AG10803 (cell line): ENCODE measurements at regions not wholly inside any gene's neighbourhood (a gene's known extent, or its start where the extent isn't known, plus 50 kb on each side); places are given as distances from the start of the nearest gene placed in this dataset.
A peak's percentile ranks its signal among the peaks of the same experiment; 100 is the strongest.

ENCODE experiments used
- DNase-seq: peaks from one replicate; pipeline ENCODE4 v3.0.0; 2010; ENCODE audit warnings: low read depth
- H3K4me3 ChIP-seq: 2 replicates; pipeline ENCODE4 v1.5.1; 2011; ENCODE audit warnings: mild to moderate bottlenecking, low read length, control low read depth
- CTCF ChIP-seq: conservative IDR thresholded peaks from 2 replicates; pipeline ENCODE4 v1.5.1; 2011; ENCODE audit warnings: mild to moderate bottlenecking, low read length, control low read depth, inconsistent platforms

DNA sequence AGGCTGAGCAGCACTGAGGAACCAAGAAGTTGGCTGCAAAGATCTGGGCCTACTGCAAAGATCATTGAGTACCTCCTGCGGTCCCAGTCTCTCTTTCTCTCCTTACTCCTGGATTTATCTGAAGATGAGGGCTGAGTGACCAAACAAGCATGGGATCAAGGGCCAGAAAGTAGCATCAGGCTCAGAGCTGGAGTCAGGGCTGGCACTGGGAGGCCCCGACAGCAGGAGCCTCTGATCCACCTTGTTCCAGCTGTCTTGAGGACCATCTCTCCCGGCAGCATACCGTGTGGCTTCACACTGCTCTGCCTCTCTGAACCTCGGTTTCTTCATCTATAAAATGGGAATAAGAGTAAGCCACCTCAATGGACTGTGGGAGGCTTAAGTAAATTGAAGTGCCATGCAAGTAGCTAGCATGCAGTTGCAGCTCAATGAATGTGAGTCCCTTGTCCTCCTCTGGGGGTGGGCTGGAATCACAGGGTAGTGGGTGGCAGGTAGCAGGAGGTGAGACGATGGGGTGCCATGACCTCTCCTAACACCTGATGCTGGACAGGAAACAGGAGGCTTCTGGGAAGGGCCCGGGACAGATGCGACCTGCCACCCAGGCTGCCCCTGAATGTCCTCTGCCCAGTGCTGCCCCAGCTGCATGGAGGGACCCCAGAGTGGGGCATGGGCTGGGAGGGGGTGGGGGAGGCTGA is 52.5 kb upstream of the PRDM11 start:
- TF ChIP-seq CTCF: no peak
- no peak overlapping the region for H3K4me3 ChIP-seq
- DNase-seq: no peak

DNA sequence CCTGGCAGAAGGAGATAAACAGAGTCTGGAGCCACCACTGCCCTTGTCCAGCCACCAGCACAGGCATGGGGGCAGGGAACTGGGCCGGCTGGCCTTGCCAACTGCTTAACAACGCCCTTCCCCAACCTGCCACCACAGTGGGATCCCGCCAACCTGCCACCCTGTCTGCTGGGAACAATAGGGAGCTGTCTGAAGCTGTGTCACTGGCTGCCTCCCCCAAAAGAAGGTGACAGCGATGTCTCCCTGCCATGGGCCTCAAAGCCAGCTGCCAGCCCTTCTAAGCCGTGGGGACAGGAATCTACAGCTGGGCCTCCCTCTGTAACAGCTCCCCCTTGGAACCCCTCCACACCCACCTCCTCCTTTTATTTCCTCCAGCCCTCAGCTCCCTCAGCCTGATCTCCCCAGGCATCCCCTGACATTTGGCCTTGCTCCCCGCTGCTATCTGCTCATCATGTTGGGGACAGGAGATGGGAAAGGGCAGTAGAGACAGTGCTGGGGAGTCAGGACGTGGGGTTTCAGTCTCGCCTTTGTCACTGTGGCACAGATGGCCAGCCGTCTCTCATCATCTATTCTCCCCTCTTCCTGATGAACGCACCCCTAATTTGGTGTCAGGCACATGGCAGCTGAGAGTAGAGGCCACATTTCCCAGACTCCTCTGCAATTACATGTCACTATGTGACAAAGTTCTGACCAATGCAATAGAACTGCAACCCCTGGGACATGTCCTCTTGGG is 51.3 kb upstream of the PRDM11 start:
- TF ChIP-seq CTCF: no peak
- no peak overlapping the region for H3K4me3 ChIP-seq
- DNase-seq: no peak

DNA sequence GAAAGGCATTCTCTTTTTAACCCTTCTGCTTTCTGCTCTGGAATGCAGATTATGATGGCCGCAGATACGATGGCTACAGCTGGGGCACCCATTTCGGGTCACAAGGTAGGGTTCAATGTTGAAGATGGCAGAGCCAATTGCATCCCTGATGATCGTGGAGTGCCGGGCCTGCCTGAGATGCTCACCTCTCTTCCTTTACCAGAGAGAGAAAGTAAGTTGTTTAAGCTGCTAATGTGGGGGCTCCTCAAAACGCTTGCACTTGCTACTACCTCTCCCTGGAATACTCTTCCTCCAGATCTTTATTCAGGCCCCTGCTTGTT is 50.8 kb upstream of the PRDM11 start:
- no peak for DNase-seq
- no peak for TF ChIP-seq CTCF
- H3K4me3 ChIP-seq: no peak overlapping the region

DNA sequence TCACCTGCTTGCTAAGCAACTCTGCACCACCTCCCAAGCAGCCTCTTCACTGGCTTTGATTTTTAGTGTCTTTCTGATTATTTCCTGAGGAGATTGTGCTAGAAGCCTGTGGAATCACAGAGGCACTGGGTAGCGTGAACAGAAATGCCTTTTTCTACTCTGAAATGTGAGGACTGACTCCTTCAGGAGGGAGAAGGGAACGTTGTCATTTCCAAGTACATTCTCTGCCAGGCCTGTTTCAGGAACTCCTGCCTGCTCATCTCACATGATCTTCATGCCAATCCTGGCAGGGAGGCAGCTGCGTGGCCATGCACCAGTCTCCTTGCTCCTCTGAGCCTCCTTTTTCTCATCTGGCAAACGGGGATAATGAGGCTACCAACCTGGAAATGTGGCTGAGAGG is 49.8 kb upstream of the PRDM11 start:
- peak; percentile 19 for TF ChIP-seq CTCF
- no peak for DNase-seq
- no peak overlapping the region for H3K4me3 ChIP-seq
